Mucosa of descending colon (tissue), 3 donors: ENCODE measurements at regions not wholly inside any gene's neighbourhood (a gene's known extent, or its start where the extent isn't known, plus 50 kb on each side); places are given as distances from the start of the nearest gene placed in this dataset.

Source experiments
- ATAC-seq: fragments of 200-7000 bp; cut with Tn5 transposase; one replicate; pipeline ENCODE4 v1.9.1; 2020; ENCODE audit warnings: mild to moderate bottlenecking, moderate library complexity
- DNase-seq, 3 donors: peaks; one replicate each; pipeline ENCODE4 v3.0.0-alpha.2; 2020
- H3K36me3 ChIP-seq: fragments of 200-600 bp; one replicate; pipeline ENCODE4 v1.8.0; 2021; ENCODE audit warnings: low read depth, mild to moderate bottlenecking
- H3K4me1 ChIP-seq: fragments of 200-600 bp; one replicate; pipeline ENCODE4 v1.8.0; 2021; ENCODE audit warnings: low read depth, mild to moderate bottlenecking
- H3K4me3 ChIP-seq: fragments of 200-600 bp; one replicate; pipeline ENCODE4 v1.8.0; 2021; ENCODE audit warnings: mild to moderate bottlenecking
- H3K9me3 ChIP-seq: fragments of 200-600 bp; one replicate; pipeline ENCODE4 v1.8.0; 2021; ENCODE audit warnings: mild to moderate bottlenecking
- CTCF ChIP-seq: fragments of 200-600 bp; IDR thresholded peaks from one replicate; pipeline ENCODE4 v1.8.0; 2022; ENCODE audit warnings: antibody characterized with exemption, mild to moderate bottlenecking
- intact Hi-C, 2 donors: fragments of 100-400 bp; cut with DNase I in 1 of 2; cut with micrococcal nuclease in 1 of 2; formaldehyde crosslinking; loops; one replicate each; pipeline versions ENCODE4 v1.11.0 to v1.11.1; 2022; cut with DNase I, micrococcal nuclease
- donor health status: DM: no; HTN: no; CAD: no; lungs with moderate emphysema.
- donor health status: DM: no; HTN: no; CAD: no.
- donor health status: DM: no; HTN: yes; CAD: no.

DNA sequence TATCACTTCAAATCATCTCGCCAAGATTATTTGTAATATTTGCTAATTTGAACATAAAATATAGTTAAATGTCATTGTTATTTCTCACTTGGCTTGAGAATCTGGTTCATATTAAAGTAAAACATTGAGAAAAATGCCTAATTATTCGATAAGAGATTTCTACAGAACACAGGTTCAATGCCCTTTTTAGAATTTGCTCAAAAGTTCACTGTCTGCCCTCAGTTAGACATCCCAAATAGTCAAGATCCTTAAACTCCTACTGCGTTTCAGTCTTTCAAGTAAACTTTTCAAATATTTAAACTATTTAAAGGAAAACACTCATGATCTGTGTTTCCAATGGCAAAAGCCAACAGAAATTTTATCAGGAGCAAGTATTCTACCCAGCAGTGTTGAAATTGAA, 204.1 kb upstream of the AGTR1 start:
- H3K4me3 ChIP-seq, result no peak overlapping the region
- ATAC-seq (no peak), DNase-seq (no peak)
- H3K9me3 ChIP-seq, result no peaks in the 10 kb centered on the region
- H3K4me1 ChIP-seq, result no peaks in the 10 kb centered on the region
- intact Hi-C loops, result no loop called here
- no peaks in the 10 kb centered on the region for H3K36me3 ChIP-seq
- TF ChIP-seq CTCF, result no peak

GRCh38 chr3:148494451-148494850, 203.3 kb upstream of the AGTR1 start:
- TF ChIP-seq CTCF, result no peak
- Histone ChIP-seq H3K36me3 (no peaks in the 10 kb centered on the region), H3K9me3 (no peaks in the 10 kb centered on the region), H3K4me1 (no peaks in the 10 kb centered on the region), H3K4me3 (no peak overlapping the region)
- no peak for DNase-seq
- intact Hi-C loops, result no loop called here
- no peak for ATAC-seq

- TF ChIP-seq CTCF, result no peak
- H3K4me1 ChIP-seq, result no peaks in the 10 kb centered on the region
- intact Hi-C loops, result no loop called here
- no peaks in the 10 kb centered on the region for H3K36me3 ChIP-seq
- ATAC-seq (no peak), DNase-seq (no peak)
- H3K9me3 ChIP-seq, result no peaks in the 10 kb centered on the region
- H3K4me3 ChIP-seq, result no peak overlapping the region
Measured at GRCh38 chr3:148500881-148501280, 196.8 kb upstream of the AGTR1 start.

- no peak overlapping the region for H3K4me3 ChIP-seq
- TF ChIP-seq CTCF, result no peak
- H3K4me1 ChIP-seq, result no peaks in the 10 kb centered on the region
- intact Hi-C loops, result no loop called here
- DNase-seq (no peak), ATAC-seq (no peak)
- no peaks in the 10 kb centered on the region for H3K9me3 ChIP-seq
- H3K36me3 ChIP-seq, result no peaks in the 10 kb centered on the region
Measured at GRCh38 chr3:148510116-148510515, 187.6 kb upstream of the AGTR1 start.

GRCh38 chr3:148510561-148510960, 187.1 kb upstream of the AGTR1 start:
- no peak for TF ChIP-seq CTCF
- intact Hi-C loops, result no loop called here
- DNase-seq (no peak), ATAC-seq (no peak)
- H3K36me3 ChIP-seq, result no peaks in the 10 kb centered on the region
- H3K4me1 ChIP-seq, result no peaks in the 10 kb centered on the region
- H3K9me3 ChIP-seq, result no peaks in the 10 kb centered on the region
- no peak overlapping the region for H3K4me3 ChIP-seq

DNA sequence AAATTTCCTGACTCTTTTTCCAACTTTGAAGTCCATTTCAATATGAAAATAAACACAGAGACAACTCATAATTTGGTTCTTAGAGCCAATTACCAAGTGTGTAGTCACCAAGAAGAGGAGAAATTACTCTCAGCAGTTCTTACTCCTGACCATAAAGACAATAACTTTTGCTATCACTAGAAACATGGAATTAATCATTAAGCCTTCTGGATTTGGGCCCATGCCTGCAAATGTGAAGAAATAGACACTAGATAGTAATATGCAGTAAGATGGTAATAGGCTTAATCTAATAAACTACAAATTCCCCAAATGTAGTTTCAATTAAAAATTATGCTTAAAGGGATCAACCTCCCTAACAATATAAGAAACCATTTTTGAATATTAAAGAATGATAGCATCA, 185.1 kb upstream of the AGTR1 start:
- intact Hi-C loops, result no loop called here
- H3K36me3 ChIP-seq, result no peaks in the 10 kb centered on the region
- no peak overlapping the region for H3K4me3 ChIP-seq
- H3K9me3 ChIP-seq, result no peaks in the 10 kb centered on the region
- no peaks in the 10 kb centered on the region for H3K4me1 ChIP-seq
- no peak for TF ChIP-seq CTCF
- ATAC-seq, result no peak
- no peak for DNase-seq
